K562 (cell line): ENCODE measurements at regions not wholly inside any gene's neighbourhood (a gene's known extent, or its start where the extent isn't known, plus 50 kb on each side); places are given as distances from the start of the nearest gene placed in this dataset.

Experiments
- ATAC-seq: fragments of 200-7000 bp; cut with Tn5 transposase; 3 replicates; pipeline ENCODE4 v1.9.1; 2020; ENCODE audit warnings: moderate library complexity
- BruUV-seq: library from RNA; stranded (reverse); fragments of 400-500 nt; replicated peaks from 2 replicates; lab custom pipeline; 2021; lab: Mats Ljungman, UMichigan
- CTCF ChIA-PET: fragments of 300-600 bp; formaldehyde crosslinking; extraction: SDS; loops from one replicate; lab custom pipeline; 2021; ENCODE audit warnings: low intra/inter-chr PET ratio; lab: Yijun Ruan, JAX
- POLR2A ChIA-PET: fragments of 300-600, 350-650 bp; sonication (Branson Sonifier 250); formaldehyde crosslinking; extraction: SDS; loops from one replicate; lab custom pipeline; 2021; ENCODE audit warnings: antibody characterized with exemption, inconsistent platforms; lab: Yijun Ruan, JAX
- DNase-seq, 4 experiments: peaks; one replicate each; pipeline versions ENCODE4 v3.0.0 to v3.0.0-alpha.2; 2011 to 2018; ENCODE audit warnings: low spot score in 3 of 4, mixed read lengths in 3 of 4; ENCODE audit errors: extremely low read depth in 1 of 4
- FAIRE-seq: peaks from 2 replicates; lab custom pipeline; 2011; peaks lifted over from hg19 to GRCh38; lab: Jason Lieb, UNC
- H2AFZ ChIP-seq: 2 replicates; pipeline ENCODE4 v1.6.0; 2011; ENCODE audit warnings: low read depth, low read length, control low read depth, inconsistent platforms
- H3K27ac ChIP-seq: fragments of 200-600 bp; 3 replicates; pipeline ENCODE4 v1.8.0; 2011; ENCODE audit warnings: low read depth, mild to moderate bottlenecking, control low read depth, inconsistent platforms, low read length, moderate library complexity, mixed read lengths; ENCODE audit errors: extremely low read depth
- H3K27me3 ChIP-seq, 2 experiments: fragments of 300-600 bp in 1 of 2; 2 replicates in 1 of 2; 3 replicates in 1 of 2; pipeline versions ENCODE4 v1.6.0 to v1.8.0; 2011; ENCODE audit warnings: inconsistent platforms in 2 of 2, low read length in 2 of 2, mild to moderate bottlenecking in 1 of 2, mixed read lengths in 1 of 2, moderate library complexity in 1 of 2; ENCODE audit not compliant: control insufficient read depth in 2 of 2, insufficient read depth in 2 of 2
- H3K36me3 ChIP-seq: fragments of 300-600 bp; 3 replicates; pipeline ENCODE4 v1.8.0; 2011; ENCODE audit warnings: mild to moderate bottlenecking, low read length, inconsistent platforms; ENCODE audit not compliant: control insufficient read depth, insufficient read depth
- H3K4me1 ChIP-seq, 2 experiments: fragments of 200-600 bp in 1 of 2; replicated peaks in 1 of 2; 2 replicates in 1 of 2; 3 replicates in 1 of 2; pipeline versions ENCODE4 v1.5.1 to v1.8.0; 2011; ENCODE audit warnings: inconsistent platforms in 2 of 2, low read length in 2 of 2, mild to moderate bottlenecking in 1 of 2, mixed read lengths in 1 of 2, moderate library complexity in 1 of 2; ENCODE audit not compliant: control insufficient read depth in 2 of 2, insufficient read depth in 2 of 2
- H3K4me2 ChIP-seq: 2 replicates; pipeline ENCODE4 v1.6.1; 2011; ENCODE audit warnings: low read length, control low read depth, inconsistent platforms, mixed read lengths; ENCODE audit not compliant: insufficient read depth
- H3K4me3 ChIP-seq: fragments of 200-600 bp; sonication (generic), shearing (Covaris generic); 2 replicates; pipeline ENCODE4 v1.5.1; 2016; ENCODE audit warnings: control low read depth, inconsistent platforms
- H3K79me2 ChIP-seq: fragments of 200-600 bp; 3 replicates; pipeline ENCODE4 v1.8.0; 2011; ENCODE audit warnings: low read length, inconsistent platforms; ENCODE audit not compliant: control insufficient read depth, insufficient read depth
- H3K9ac ChIP-seq, 2 experiments: 2 replicates each; pipeline versions ENCODE4 v1.6.0 to v1.6.1; 2011; ENCODE audit warnings: low read depth in 2 of 2, low read length in 2 of 2, control low read depth in 1 of 2, inconsistent platforms in 1 of 2, mild to moderate bottlenecking in 1 of 2, mixed read lengths in 1 of 2; ENCODE audit not compliant: insufficient read depth in 1 of 2
- H3K9me1 ChIP-seq: one replicate; pipeline ENCODE4 v1.6.0; 2011; ENCODE audit warnings: inconsistent platforms, mild to moderate bottlenecking, low read length, moderate library complexity; ENCODE audit not compliant: control insufficient read depth, insufficient read depth
- H3K9me3 ChIP-seq: replicated peaks from 2 replicates; pipeline ENCODE4 v1.5.1; 2011; ENCODE audit warnings: low read depth, low read length, inconsistent platforms; ENCODE audit not compliant: control insufficient read depth, insufficient read depth
- H4K20me1 ChIP-seq: replicated peaks from 2 replicates; pipeline ENCODE4 v1.6.1; 2011; ENCODE audit warnings: low read length, inconsistent platforms, mixed read lengths; ENCODE audit not compliant: control insufficient read depth, insufficient read depth
- COPS2 ChIP-seq: fragments of 450-650 bp; conservative IDR thresholded peaks from 2 replicates; pipeline ENCODE4 v1.6.1; 2016; ENCODE audit warnings: mild to moderate bottlenecking, moderate library complexity
- DDX20 ChIP-seq: fragments of 450-650 bp; IDR thresholded peaks from 2 replicates; pipeline ENCODE4 v1.6.1; 2016; ENCODE audit warnings: missing genetic modification characterization, low read depth, mild to moderate bottlenecking, missing compliant biosample characterization, moderate library complexity
- FOXA3 ChIP-seq, 2 experiments: fragments of 450-650 bp in 1 of 2; sonication (generic) in 1 of 2; formaldehyde crosslinking; IDR thresholded peaks in 1 of 2; conservative IDR thresholded peaks in 1 of 2; 2 replicates each; pipeline versions ENCODE4 v1.4.0 to v1.8.0; 2020 to 2022; ENCODE audit warnings: mild to moderate bottlenecking in 2 of 2, missing genetic modification reagents in 1 of 2
- KLF16 ChIP-seq: IDR thresholded peaks from 2 replicates; pipeline ENCODE4 v1.6.1; 2016; ENCODE audit warnings: antibody characterized with exemption
- MCM3 ChIP-seq: fragments of 450-650 bp; IDR thresholded peaks from 2 replicates; pipeline ENCODE4 v1.6.1; 2016
- NR2C1 ChIP-seq, 2 experiments: fragments of 450-650 bp; IDR thresholded peaks; 2 replicates each; pipeline ENCODE4 v1.6.1; 2017; ENCODE audit warnings: mild to moderate bottlenecking in 2 of 2, antibody characterized with exemption in 1 of 2, inconsistent platforms in 1 of 2, missing compliant biosample characterization in 1 of 2, missing genetic modification characterization in 1 of 2
- PML ChIP-seq: IDR thresholded peaks from 2 replicates; pipeline ENCODE4 v1.6.1; 2012; ENCODE audit warnings: low read length, inconsistent platforms
- RAD21 ChIP-seq, 2 experiments: fragments of 250-450 bp in 1 of 2; fragments of 450-650 bp in 1 of 2; sonication (Bioruptor Pico) in 1 of 2; formaldehyde crosslinking in 1 of 2; IDR thresholded peaks in 1 of 2; conservative IDR thresholded peaks in 1 of 2; 2 replicates each; pipeline versions ENCODE4 v1.4.0 to v1.8.0; 2020 to 2022; ENCODE audit warnings: mild to moderate bottlenecking in 2 of 2, moderate library complexity in 1 of 2
- RREB1 ChIP-seq: fragments of 250-450 bp; sonication (Bioruptor Pico); IDR thresholded peaks from 2 replicates; pipeline ENCODE4 v1.4.0; 2020
- YY1 ChIP-seq, 3 experiments: IDR thresholded peaks; 2 replicates each; pipeline ENCODE4 v1.6.1; 2011; ENCODE audit warnings: low read length in 2 of 3, mild to moderate bottlenecking in 2 of 3, moderate library complexity in 2 of 3, borderline replicate concordance in 1 of 3, control low read depth in 1 of 3, low read depth in 1 of 3; ENCODE audit not compliant: insufficient read depth in 3 of 3, insufficient replicate concordance in 2 of 3, control insufficient read depth in 1 of 3, insufficient read length in 1 of 3; ENCODE audit errors: extremely low read depth in 1 of 3
- ZNF12 ChIP-seq: sonication (generic); formaldehyde crosslinking; IDR thresholded peaks from 2 replicates; pipeline ENCODE4 v1.4.0; 2020; ENCODE audit warnings: mild to moderate bottlenecking, missing genetic modification reagents
- ZNF217 ChIP-seq: sonication (generic); formaldehyde crosslinking; IDR thresholded peaks from 2 replicates; pipeline ENCODE4 v1.8.0; 2022; ENCODE audit warnings: mild to moderate bottlenecking, missing genetic modification reagents
- ZNF707 ChIP-seq: fragments of 250-450 bp; sonication (Bioruptor Pico); conservative IDR thresholded peaks from 2 replicates; pipeline ENCODE4 v1.8.0; 2022; ENCODE audit warnings: inconsistent platforms, mild to moderate bottlenecking, moderate library complexity
- WGBS: fragments of 100-300 bp; shearing (Covaris generic); methylation state at CpG from one replicate; pipeline ENCODE4 v1.1.6; 2016; ENCODE audit warnings: low coverage, mixed read lengths; ENCODE audit not compliant: insufficient coverage; ENCODE audit errors: missing lambda C conversion rate; 5-methylcytosine and 5-hydroxymethylcytosine counted together
- in situ Hi-C: fragments of 300-500 bp; cut with MboI; formaldehyde crosslinking; loops from 4 replicates; pipeline ENCODE4 v1.15.0; 2018; ENCODE audit warnings: inconsistent platforms, mixed read lengths
- intact Hi-C: fragments of 100-400 bp; cut with micrococcal nuclease; formaldehyde crosslinking; loops from 2 replicates; pipeline ENCODE4 v1.14.2; 2022
- TF ChIP-seq, protein P1 (sequence below): sonication (generic); formaldehyde crosslinking; IDR thresholded peaks from 2 replicates; pipeline ENCODE4 v1.8.0; 2022; ENCODE audit warnings: missing genetic modification reagents, mild to moderate bottlenecking, borderline replicate concordance

DNA sequence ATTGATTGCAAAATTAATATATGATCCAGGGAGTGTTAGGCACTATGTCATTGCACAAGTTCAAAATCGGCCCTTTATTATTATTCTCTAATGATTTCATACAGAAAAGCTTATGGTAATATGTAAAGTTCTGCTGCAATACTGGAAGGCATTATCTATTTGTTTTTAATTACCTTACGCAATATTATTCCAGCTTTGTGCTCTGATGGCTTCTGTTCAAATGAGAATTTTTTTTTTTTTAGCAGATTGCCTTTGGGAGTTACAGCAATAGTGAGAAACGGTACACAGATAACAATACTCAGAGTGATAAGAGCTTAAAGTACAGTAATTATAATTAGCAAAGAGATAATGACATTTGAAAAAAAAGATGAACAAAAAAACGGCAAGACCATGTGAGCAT, 602.2 kb upstream of the ALCAM start:
- no peaks in the 10 kb centered on the region for H3K4me1 ChIP-seq
- 7% methylated on average over 4 of the region's 4 CpGs for WGBS
- no peak overlapping the region for H3K9ac ChIP-seq
- ChIA-PET CTCF (no interaction called here), POLR2A (no interaction called here)
- ATAC-seq = no peak
- no peak overlapping the region for H3K4me2 ChIP-seq
- in situ Hi-C loops (no loop called here), intact Hi-C loops (no loop called here)
- H3K27ac ChIP-seq = no peak overlapping the region
- H3K27me3 ChIP-seq = no peaks in the 10 kb centered on the region
- H3K4me3 ChIP-seq = no peak overlapping the region
- H3K79me2 ChIP-seq = no peaks in the 10 kb centered on the region
- BruUV-seq = no TSS peak
- H3K9me1 ChIP-seq = no peaks in the 10 kb centered on the region
- DNase-seq = no peak
- no peaks in the 10 kb centered on the region for H3K36me3 ChIP-seq
- H3K9me3 ChIP-seq = no peaks in the 10 kb centered on the region
- no peak overlapping the region for H2AFZ ChIP-seq
- FAIRE-seq = no peak
- no peaks in the 10 kb centered on the region for H4K20me1 ChIP-seq
- TF ChIP-seq MCM3 = no peak
- TF ChIP-seq FOXA3 (CRISPR knock-in tag; conservative IDR thresholded peaks at IDR 0.05 in 1 of 2, IDR thresholded peaks at IDR 0.05 in 1 of 2) = no peak
- no peak for TF ChIP-seq ZNF12 (CRISPR knock-in tag)
- TF ChIP-seq RAD21 (CRISPR knock-in tag; conservative IDR thresholded peaks at IDR 0.05 in 1 of 2, IDR thresholded peaks at IDR 0.05 in 1 of 2) = no peak
- TF ChIP-seq KLF16 = no peak
- TF ChIP-seq YY1 (IDR thresholded peaks at IDR 0.05; ENCODE audit: borderline replicate concordance in 1 of 3, control insufficient read depth in 1 of 3, extremely low read depth in 1 of 3, insufficient read depth in 3 of 3, insufficient read length in 1 of 3, insufficient replicate concordance in 2 of 3, low read depth in 1 of 3, low read length in 2 of 3) = no peak
- TF ChIP-seq PML = no peak
- TF ChIP-seq DDX20 (tag) = no peak
- TF ChIP-seq, protein P1, sequence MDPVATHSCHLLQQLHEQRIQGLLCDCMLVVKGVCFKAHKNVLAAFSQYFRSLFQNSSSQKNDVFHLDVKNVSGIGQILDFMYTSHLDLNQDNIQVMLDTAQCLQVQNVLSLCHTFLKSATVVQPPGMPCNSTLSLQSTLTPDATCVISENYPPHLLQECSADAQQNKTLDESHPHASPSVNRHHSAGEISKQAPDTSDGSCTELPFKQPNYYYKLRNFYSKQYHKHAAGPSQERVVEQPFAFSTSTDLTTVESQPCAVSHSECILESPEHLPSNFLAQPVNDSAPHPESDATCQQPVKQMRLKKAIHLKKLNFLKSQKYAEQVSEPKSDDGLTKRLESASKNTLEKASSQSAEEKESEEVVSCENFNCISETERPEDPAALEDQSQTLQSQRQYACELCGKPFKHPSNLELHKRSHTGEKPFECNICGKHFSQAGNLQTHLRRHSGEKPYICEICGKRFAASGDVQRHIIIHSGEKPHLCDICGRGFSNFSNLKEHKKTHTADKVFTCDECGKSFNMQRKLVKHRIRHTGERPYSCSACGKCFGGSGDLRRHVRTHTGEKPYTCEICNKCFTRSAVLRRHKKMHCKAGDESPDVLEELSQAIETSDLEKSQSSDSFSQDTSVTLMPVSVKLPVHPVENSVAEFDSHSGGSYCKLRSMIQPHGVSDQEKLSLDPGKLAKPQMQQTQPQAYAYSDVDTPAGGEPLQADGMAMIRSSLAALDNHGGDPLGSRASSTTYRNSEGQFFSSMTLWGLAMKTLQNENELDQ (CRISPR knock-in tag) = no peak
- no peak for TF ChIP-seq ZNF707 (CRISPR knock-in tag)
- TF ChIP-seq ZNF217 (CRISPR knock-in tag) = no peak
- no peak for TF ChIP-seq COPS2
- TF ChIP-seq RREB1 (CRISPR knock-in tag) = no peak
- TF ChIP-seq NR2C1 (IDR thresholded peaks at IDR 0.05) = no peak
- no peak for TF ChIP-seq NR2C1 (tag; IDR thresholded peaks at IDR 0.05)
